OCI-LY3 (cell line): ENCODE measurements at regions not wholly inside any gene's neighbourhood (a gene's known extent, or its start where the extent isn't known, plus 50 kb on each side); places are given as distances from the start of the nearest gene placed in this dataset.

Source experiments
- H2AFZ ChIP-seq: fragments of 200-600, 300-600 bp; shearing (Covaris generic); 2 replicates; pipeline ENCODE4 v1.6.0; 2014; ENCODE audit warnings: antibody characterized with exemption, low read depth, low read length
- H3K27ac ChIP-seq: fragments of 200-600, 300-600 bp; sonication (generic); 2 replicates; pipeline ENCODE4 v1.5.1; 2014; ENCODE audit warnings: mild to moderate bottlenecking, low read length, moderate library complexity, mixed read lengths
- H3K27me3 ChIP-seq: fragments of 200-600, 300-600 bp; sonication (generic); 2 replicates; pipeline ENCODE4 v1.6.1; 2014; ENCODE audit warnings: low read depth, low read length, mixed read lengths
- H3K36me3 ChIP-seq: fragments of 200-600, 300-600 bp; sonication (generic); replicated peaks from 2 replicates; pipeline ENCODE3; 2014; ENCODE audit warnings: low read depth, low read length, mixed read lengths
- H3K4me1 ChIP-seq: fragments of 300-600, 200-600 bp; sonication (generic); 2 replicates; pipeline ENCODE4 v1.6.1; 2014; ENCODE audit warnings: low read length, mixed read lengths
- H3K4me2 ChIP-seq: fragments of 200-600, 300-600 bp; sonication (generic); 2 replicates; pipeline ENCODE4 v1.6.1; 2014; ENCODE audit warnings: low read length, mixed read lengths
- H3K4me3 ChIP-seq: fragments of 300-600, 200-600 bp; sonication (generic); 2 replicates; pipeline ENCODE4 v1.5.1; 2014; ENCODE audit warnings: antibody characterized with exemption, mild to moderate bottlenecking, low read length, moderate library complexity
- H3K79me2 ChIP-seq: fragments of 300-600, 200-600 bp; shearing (Covaris generic); 2 replicates; pipeline ENCODE4 v1.6.1; 2014; ENCODE audit warnings: mild to moderate bottlenecking, low read length, mixed read lengths
- H3K9ac ChIP-seq: fragments of 300-600, 200-600 bp; shearing (Covaris generic); 2 replicates; pipeline ENCODE4 v1.6.0; 2014; ENCODE audit warnings: mild to moderate bottlenecking, low read length, moderate library complexity
- H3K9me3 ChIP-seq: fragments of 200-600, 300-600 bp; shearing (Covaris generic); 2 replicates; pipeline ENCODE4 v1.6.1; 2014; ENCODE audit warnings: low read length, mixed read lengths; ENCODE audit not compliant: insufficient read depth
- H4K20me1 ChIP-seq: fragments of 200-600, 300-600 bp; sonication (generic); 2 replicates; pipeline ENCODE4 v1.6.1; 2016; ENCODE audit warnings: low read length, mixed read lengths; ENCODE audit not compliant: insufficient read depth
- EZH2phosphoT487 ChIP-seq: fragments of 200-600 bp; shearing (Covaris generic); IDR thresholded peaks from 2 replicates; pipeline ENCODE4 v1.6.1; 2018; ENCODE audit warnings: antibody characterized with exemption, mixed run types, low read depth
- TF ChIP-seq, protein P1 (sequence below): fragments of 200-600, 300-600 bp; sonication (generic); IDR thresholded peaks from 2 replicates; pipeline ENCODE4 v1.5.1; 2014; ENCODE audit warnings: antibody characterized with exemption, low read length, low read depth

DNA sequence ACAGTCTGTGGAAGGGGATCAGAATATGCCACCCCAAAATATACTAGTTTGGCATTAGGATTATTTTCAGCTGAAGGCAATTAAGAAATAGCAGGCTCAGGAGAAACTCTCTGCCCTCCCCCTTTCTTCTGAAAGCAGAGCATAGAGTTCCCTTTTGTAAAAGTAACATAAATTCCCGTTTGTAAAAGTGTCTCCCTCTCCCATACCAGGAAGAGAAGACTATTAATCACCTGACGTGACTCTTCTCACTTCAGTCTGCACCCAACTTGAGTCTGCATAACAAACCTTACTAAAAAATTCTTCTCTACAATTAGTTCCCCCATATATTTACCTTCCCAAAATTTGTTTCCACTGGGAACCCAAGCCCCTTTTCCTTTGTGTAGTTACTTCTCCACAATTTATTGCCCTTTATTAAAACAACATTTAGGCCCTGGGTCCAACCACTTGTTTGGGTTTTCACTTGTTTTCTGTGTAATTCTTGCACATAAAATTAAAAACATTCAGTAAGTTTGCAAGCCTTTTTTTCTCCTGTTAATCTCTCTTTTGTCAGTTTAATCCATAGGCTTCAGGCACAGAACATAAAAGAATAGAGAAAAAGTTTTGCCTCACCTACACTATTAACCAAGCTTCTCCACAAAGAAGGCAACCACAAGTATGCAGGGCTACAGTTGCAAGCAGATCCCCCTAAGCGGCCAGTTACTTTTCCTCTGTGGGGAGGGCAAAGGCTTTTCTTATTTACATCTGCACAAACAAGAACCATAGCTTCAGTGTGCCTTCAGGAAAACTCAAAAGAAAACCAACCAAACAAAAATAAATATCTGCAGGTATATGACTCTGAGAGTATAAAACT, 73.8 kb upstream of the EPCAM start:
- Histone ChIP-seq H3K4me2 (no peak overlapping the region), H3K9me3 (no peaks in the 10 kb centered on the region), H2AFZ (no peak overlapping the region), H3K79me2 (no peaks in the 10 kb centered on the region), H3K27ac (no peak overlapping the region), H3K4me3 (no peak overlapping the region), H3K36me3 (no peaks in the 10 kb centered on the region), H3K4me1 (peaks cover 8% of the 10 kb centered on the region), H3K9ac (no peak overlapping the region), H3K27me3 (peaks cover 4% of the 10 kb centered on the region), H4K20me1 (no peaks in the 10 kb centered on the region)
- TF ChIP-seq, protein P1, sequence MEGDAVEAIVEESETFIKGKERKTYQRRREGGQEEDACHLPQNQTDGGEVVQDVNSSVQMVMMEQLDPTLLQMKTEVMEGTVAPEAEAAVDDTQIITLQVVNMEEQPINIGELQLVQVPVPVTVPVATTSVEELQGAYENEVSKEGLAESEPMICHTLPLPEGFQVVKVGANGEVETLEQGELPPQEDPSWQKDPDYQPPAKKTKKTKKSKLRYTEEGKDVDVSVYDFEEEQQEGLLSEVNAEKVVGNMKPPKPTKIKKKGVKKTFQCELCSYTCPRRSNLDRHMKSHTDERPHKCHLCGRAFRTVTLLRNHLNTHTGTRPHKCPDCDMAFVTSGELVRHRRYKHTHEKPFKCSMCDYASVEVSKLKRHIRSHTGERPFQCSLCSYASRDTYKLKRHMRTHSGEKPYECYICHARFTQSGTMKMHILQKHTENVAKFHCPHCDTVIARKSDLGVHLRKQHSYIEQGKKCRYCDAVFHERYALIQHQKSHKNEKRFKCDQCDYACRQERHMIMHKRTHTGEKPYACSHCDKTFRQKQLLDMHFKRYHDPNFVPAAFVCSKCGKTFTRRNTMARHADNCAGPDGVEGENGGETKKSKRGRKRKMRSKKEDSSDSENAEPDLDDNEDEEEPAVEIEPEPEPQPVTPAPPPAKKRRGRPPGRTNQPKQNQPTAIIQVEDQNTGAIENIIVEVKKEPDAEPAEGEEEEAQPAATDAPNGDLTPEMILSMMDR, result no peak
- no peak for TF ChIP-seq EZH2phosphoT487

DNA sequence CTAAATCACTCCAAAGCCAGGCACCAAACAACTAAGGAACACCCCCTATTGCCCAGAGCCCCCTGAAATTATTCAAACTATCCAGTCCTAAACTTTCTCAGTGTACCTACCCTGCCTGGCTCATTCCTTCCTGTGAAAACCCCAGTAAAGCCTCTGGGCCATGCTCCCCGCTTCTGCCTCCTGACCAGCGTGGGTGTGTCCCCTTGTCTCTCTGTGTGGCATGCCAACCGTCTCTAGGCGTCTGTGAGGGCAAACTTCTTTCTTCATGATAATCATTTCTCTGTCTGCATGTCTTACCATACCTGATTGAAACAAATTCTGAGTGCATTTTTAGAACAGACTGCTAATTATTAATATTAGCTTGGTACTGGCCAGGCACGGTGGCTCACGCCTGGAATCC, 75.1 kb upstream of the EPCAM start:
- no peak for TF ChIP-seq EZH2phosphoT487
- TF ChIP-seq, protein P1, result no peak
- Histone ChIP-seq H3K9ac (no peak overlapping the region), H3K9me3 (no peaks in the 10 kb centered on the region), H3K79me2 (no peaks in the 10 kb centered on the region), H3K4me1 (peaks cover 7% of the 10 kb centered on the region), H3K27me3 (peaks cover 4% of the 10 kb centered on the region; the same call in 1 of the 2 replicates), H3K36me3 (no peaks in the 10 kb centered on the region), H3K4me3 (no peak overlapping the region), H3K4me2 (no peak overlapping the region), H2AFZ (no peak overlapping the region), H4K20me1 (no peaks in the 10 kb centered on the region), H3K27ac (no peak overlapping the region)

DNA sequence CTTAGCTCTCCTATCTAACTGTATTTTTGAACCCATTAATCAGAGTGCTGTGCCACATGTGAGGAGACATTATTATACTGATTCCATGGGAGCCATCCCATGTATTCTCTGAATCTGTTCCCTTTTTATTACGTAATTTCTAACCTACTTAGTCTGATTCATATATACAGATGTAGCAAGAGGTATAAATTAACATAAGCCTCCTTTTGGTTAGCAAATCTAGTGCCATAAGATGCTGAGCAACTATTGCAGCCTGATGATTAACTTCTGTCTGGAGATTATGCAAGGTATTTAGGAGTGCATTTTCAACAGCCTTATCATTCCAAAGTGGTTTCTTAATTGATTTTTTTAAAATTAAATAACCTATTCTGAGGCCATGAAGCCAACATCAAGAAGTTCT, 80.2 kb upstream of the EPCAM start:
- Histone ChIP-seq H3K36me3 (no peaks in the 10 kb centered on the region), H3K9me3 (no peaks in the 10 kb centered on the region), H2AFZ (no peak overlapping the region), H3K4me1 (no peaks in the 10 kb centered on the region), H3K27me3 (peaks cover 5% of the 10 kb centered on the region; the same call in 1 of the 2 replicates), H4K20me1 (no peaks in the 10 kb centered on the region), H3K79me2 (no peaks in the 10 kb centered on the region), H3K4me2 (no peak overlapping the region), H3K4me3 (no peak overlapping the region), H3K9ac (no peak overlapping the region), H3K27ac (no peak overlapping the region)
- TF ChIP-seq, protein P1, result no peak
- no peak for TF ChIP-seq EZH2phosphoT487

DNA sequence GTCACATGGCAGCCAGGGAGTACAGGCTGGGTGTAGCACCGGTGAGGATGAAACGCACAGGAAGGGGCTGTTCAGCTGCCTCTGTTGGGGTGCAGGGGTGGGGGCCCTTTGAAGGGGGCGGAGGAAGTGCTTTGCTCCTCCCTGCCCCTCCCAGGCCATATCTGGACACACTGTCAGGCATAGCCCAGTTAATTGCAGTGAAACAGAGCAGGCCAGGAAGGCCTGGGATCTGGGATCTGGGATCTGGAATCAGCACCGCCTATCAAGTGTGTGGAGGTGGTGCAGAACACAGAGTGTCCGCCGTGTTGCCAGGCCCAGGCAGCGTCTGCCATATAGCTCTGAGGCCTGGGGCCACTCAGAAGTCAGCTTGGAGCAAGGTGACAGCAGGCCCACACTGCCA, 85.5 kb upstream of the EPCAM start:
- Histone ChIP-seq H3K27me3 (no peaks in the 10 kb centered on the region), H3K4me2 (no peak overlapping the region), H3K79me2 (no peaks in the 10 kb centered on the region), H3K9ac (no peak overlapping the region), H2AFZ (no peak overlapping the region), H3K9me3 (no peaks in the 10 kb centered on the region), H3K4me3 (no peak overlapping the region), H3K27ac (no peak overlapping the region), H4K20me1 (no peaks in the 10 kb centered on the region), H3K4me1 (no peaks in the 10 kb centered on the region), H3K36me3 (no peaks in the 10 kb centered on the region)
- TF ChIP-seq, protein P1, result no peak
- no peak for TF ChIP-seq EZH2phosphoT487
